ENCODE measurements at regions not wholly inside any gene's neighbourhood (a gene's known extent, or its start where the extent isn't known, plus 50 kb on each side); places are given as distances from the start of the nearest gene placed in this dataset.
A peak's percentile ranks its signal among the peaks of the same experiment; 100 is the strongest.

- no peak for DNase-seq
Measured at GRCh38 chr22:46079093-46079860, 71.0 kb upstream of the PPARA start.

GRCh38 chr22:46079861-46080821, 70.2 kb upstream of the PPARA start:
- DNase-seq = peak; percentile 87

GRCh38 chr22:46081036-46081830, 69.1 kb upstream of the PPARA start:
- DNase-seq = no peak

- no peak for DNase-seq
Measured at GRCh38 chr22:46081831-46082210, 68.5 kb upstream of the PPARA start.

- no peak for DNase-seq
Measured at GRCh38 chr22:46082633-46083032, 67.7 kb upstream of the PPARA start.

GRCh38 chr22:46083383-46084350, 66.7 kb upstream of the PPARA start:
- DNase-seq = no peak

GRCh38 chr22:46084376-46084775, 66.0 kb upstream of the PPARA start:
- DNase-seq = no peak

- DNase-seq = peak; percentile 74
Measured at GRCh38 chr22:46084943-46085827, 65.1 kb upstream of the PPARA start.

GRCh38 chr22:46085828-46086576, 64.3 kb upstream of the PPARA start:
- peak; percentile 64 for DNase-seq

- DNase-seq = no peak
Measured at GRCh38 chr22:46086577-46087335, 63.6 kb upstream of the PPARA start.

- DNase-seq = no peak
Measured at GRCh38 chr22:46087336-46087690, 63.0 kb upstream of the PPARA start.

GRCh38 chr22:46087816-46088277, 62.5 kb upstream of the PPARA start:
- DNase-seq = peak; percentile 79

GRCh38 chr22:46088541-46089311, 61.6 kb upstream of the PPARA start:
- no peak for DNase-seq

GRCh38 chr22:46089426-46090035, 60.8 kb upstream of the PPARA start:
- no peak for DNase-seq

- DNase-seq = no peak
Measured at GRCh38 chr22:46090036-46090591, 60.2 kb upstream of the PPARA start.

- DNase-seq = peak; percentile 28
Measured at GRCh38 chr22:46090631-46091201, 59.6 kb upstream of the PPARA start.

Data from GOT3 (cell line).